Epithelial cell of proximal tubule (primary cell): ENCODE measurements at regions not wholly inside any gene's neighbourhood (a gene's known extent, or its start where the extent isn't known, plus 50 kb on each side); places are given as distances from the start of the nearest gene placed in this dataset.

ENCODE experiments used
- DNase-seq: peaks from one replicate; pipeline ENCODE4 v3.0.0-alpha.2; 2011; ENCODE audit warnings: low read depth
- H3K4me3 ChIP-seq: 2 replicates; pipeline ENCODE4 v1.5.1; 2011; ENCODE audit warnings: low read depth, mild to moderate bottlenecking, low read length
- TF ChIP-seq, protein P1 (sequence below): conservative IDR thresholded peaks from 2 replicates; pipeline ENCODE4 v1.5.1; 2012; ENCODE audit warnings: low read depth, mild to moderate bottlenecking, low read length

GRCh38 chr3:135915206-135915605 is 50.3 kb upstream of the PPP2R3A start:
- H3K4me3 ChIP-seq, result no peak overlapping the region
- TF ChIP-seq, protein P1, sequence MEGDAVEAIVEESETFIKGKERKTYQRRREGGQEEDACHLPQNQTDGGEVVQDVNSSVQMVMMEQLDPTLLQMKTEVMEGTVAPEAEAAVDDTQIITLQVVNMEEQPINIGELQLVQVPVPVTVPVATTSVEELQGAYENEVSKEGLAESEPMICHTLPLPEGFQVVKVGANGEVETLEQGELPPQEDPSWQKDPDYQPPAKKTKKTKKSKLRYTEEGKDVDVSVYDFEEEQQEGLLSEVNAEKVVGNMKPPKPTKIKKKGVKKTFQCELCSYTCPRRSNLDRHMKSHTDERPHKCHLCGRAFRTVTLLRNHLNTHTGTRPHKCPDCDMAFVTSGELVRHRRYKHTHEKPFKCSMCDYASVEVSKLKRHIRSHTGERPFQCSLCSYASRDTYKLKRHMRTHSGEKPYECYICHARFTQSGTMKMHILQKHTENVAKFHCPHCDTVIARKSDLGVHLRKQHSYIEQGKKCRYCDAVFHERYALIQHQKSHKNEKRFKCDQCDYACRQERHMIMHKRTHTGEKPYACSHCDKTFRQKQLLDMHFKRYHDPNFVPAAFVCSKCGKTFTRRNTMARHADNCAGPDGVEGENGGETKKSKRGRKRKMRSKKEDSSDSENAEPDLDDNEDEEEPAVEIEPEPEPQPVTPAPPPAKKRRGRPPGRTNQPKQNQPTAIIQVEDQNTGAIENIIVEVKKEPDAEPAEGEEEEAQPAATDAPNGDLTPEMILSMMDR, result no peak
- no peak for DNase-seq
